ENCODE measurements at regions not wholly inside any gene's neighbourhood (a gene's known extent, or its start where the extent isn't known, plus 50 kb on each side); places are given as distances from the start of the nearest gene placed in this dataset.

DNA sequence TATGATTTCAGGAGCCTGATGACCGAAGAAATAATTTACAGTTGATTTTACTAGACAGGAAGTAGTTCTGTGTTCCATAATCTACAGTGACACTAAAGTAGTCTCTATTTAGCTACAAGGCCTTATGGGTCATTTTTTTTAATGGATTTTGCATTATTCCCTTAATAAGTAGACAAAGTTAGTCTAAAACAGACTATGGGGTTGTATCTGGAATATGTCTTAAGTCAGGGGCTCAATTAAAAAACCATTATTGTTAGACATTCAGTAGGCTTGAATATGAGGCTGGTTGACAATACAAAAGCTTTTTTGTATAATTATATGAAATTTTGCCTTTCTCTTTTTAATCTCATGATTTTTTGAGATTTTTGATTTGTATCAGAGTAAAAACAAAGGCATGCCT, 820.0 kb upstream of the SEMA6D start:
- Mint-ChIP-seq H3K4me1 (no peaks in the 10 kb centered on the region), H3K27ac (no peak overlapping the region), H3K9me3 (ENCODE audit: insufficient read depth) (peaks cover 6% of the 10 kb centered on the region), H3K4me3 (no peak overlapping the region), H3K27me3 (no peaks in the 10 kb centered on the region)
- Histone ChIP-seq H4K20me1 (ENCODE audit: control insufficient read depth, insufficient read depth, low read length, poor library complexity, severe bottlenecking) (no peaks in the 10 kb centered on the region), H3K9me3 (ENCODE audit: control extremely low read depth in 1 of 3, control insufficient read depth in 2 of 3, insufficient read depth in 1 of 3, low read length in 2 of 3) (peaks cover 0 to 8% (median 0%) of the 10 kb centered on the region in 3 donors), H3K4me3 (ENCODE audit: control extremely low read depth in 1 of 5, extremely low read depth in 1 of 5, insufficient read depth in 1 of 5, low read depth in 2 of 5, low read length in 4 of 5) (no peak overlapping the region), H3K27ac (ENCODE audit: low read length in 2 of 2) (no peak overlapping the region), H3K27me3 (replicated peaks in 1 of 4; ENCODE audit: control extremely low read depth in 1 of 4, control insufficient read depth in 3 of 4, insufficient read depth in 4 of 4, low read length in 3 of 4) (no peaks in the 10 kb centered on the region), H3K79me2 (ENCODE audit: control insufficient read depth, insufficient read depth, low read length) (no peaks in the 10 kb centered on the region), H2AFZ (ENCODE audit: insufficient read depth, low read depth, low read length, poor library complexity, severe bottlenecking) (no peak overlapping the region), H3K36me3 (replicated peaks in 1 of 2; ENCODE audit: control extremely low read depth in 1 of 2, control insufficient read depth in 1 of 2, extremely low read depth in 1 of 2, insufficient read depth in 2 of 2, low read length in 1 of 2) (no peaks in the 10 kb centered on the region), H3K9ac (ENCODE audit: low read length) (no peak overlapping the region), H3K4me2 (replicated peaks; ENCODE audit: low read depth, low read length, poor library complexity, severe bottlenecking) (no peak overlapping the region), H3K4me1 (ENCODE audit: control insufficient read depth in 2 of 2, insufficient read depth in 2 of 2, low read length in 2 of 2) (no peaks in the 10 kb centered on the region)
- POLR2A ChIA-PET, result no interaction called here
- TF ChIP-seq, protein P1, sequence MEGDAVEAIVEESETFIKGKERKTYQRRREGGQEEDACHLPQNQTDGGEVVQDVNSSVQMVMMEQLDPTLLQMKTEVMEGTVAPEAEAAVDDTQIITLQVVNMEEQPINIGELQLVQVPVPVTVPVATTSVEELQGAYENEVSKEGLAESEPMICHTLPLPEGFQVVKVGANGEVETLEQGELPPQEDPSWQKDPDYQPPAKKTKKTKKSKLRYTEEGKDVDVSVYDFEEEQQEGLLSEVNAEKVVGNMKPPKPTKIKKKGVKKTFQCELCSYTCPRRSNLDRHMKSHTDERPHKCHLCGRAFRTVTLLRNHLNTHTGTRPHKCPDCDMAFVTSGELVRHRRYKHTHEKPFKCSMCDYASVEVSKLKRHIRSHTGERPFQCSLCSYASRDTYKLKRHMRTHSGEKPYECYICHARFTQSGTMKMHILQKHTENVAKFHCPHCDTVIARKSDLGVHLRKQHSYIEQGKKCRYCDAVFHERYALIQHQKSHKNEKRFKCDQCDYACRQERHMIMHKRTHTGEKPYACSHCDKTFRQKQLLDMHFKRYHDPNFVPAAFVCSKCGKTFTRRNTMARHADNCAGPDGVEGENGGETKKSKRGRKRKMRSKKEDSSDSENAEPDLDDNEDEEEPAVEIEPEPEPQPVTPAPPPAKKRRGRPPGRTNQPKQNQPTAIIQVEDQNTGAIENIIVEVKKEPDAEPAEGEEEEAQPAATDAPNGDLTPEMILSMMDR (IDR thresholded peaks at IDR 0.05), result no peak
- no peak for TF ChIP-seq EZH2 (IDR thresholded peaks at IDR 0.05; ENCODE audit: borderline replicate concordance, insufficient read depth, low read depth, low read length, poor library complexity, severe bottlenecking)
- CTCF ChIA-PET, result no interaction called here
- no CpG with 5 or more reads among the region's 1 CpG for WGBS (ENCODE audit: insufficient coverage)
- no peak for ATAC-seq (ENCODE audit: low read depth)
- intact Hi-C loops (cut with micrococcal nuclease), result no loop called here
- DNase-seq, result no peak

DNA sequence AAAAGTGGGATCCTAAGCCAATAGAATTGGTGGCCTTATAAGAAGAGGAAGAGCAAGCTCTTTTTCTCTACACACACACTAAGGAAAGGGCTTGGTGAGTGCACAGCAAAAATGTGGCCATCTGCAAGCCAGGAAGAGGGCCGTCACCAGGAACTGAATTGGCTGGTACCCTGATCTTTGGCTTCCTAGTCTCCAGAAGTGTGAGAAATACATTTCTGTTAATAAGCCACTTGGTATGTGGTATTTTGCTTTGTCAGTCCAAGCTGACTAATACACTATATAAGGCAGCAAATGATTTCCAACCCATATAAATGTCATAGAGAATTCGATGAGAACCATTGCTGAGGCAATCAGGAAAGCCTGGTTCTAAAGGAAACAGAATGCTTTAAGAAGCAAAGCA, 816.3 kb upstream of the SEMA6D start:
- Mint-ChIP-seq H3K9me3 (ENCODE audit: insufficient read depth) (peaks cover 3% of the 10 kb centered on the region), H3K27me3 (no peaks in the 10 kb centered on the region), H3K4me1 (no peaks in the 10 kb centered on the region), H3K27ac (no peak overlapping the region), H3K4me3 (no peak overlapping the region)
- no peaks in the 10 kb centered on the region for H3K36me3 ChIP-seq (replicated peaks in 1 of 2; ENCODE audit: control extremely low read depth in 1 of 2, control insufficient read depth in 1 of 2, extremely low read depth in 1 of 2, insufficient read depth in 2 of 2, low read length in 1 of 2)
- no peaks in the 10 kb centered on the region for H3K4me1 ChIP-seq (ENCODE audit: control insufficient read depth in 2 of 2, insufficient read depth in 2 of 2, low read length in 2 of 2)
- H2AFZ ChIP-seq (ENCODE audit: insufficient read depth, low read depth, low read length, poor library complexity, severe bottlenecking), result no peak overlapping the region
- 100% methylated on average over 1 of the region's 2 CpGs for WGBS (ENCODE audit: insufficient coverage)
- H3K27me3 ChIP-seq (replicated peaks in 1 of 4; ENCODE audit: control extremely low read depth in 1 of 4, control insufficient read depth in 3 of 4, insufficient read depth in 4 of 4, low read length in 3 of 4), result no peaks in the 10 kb centered on the region
- DNase-seq, result no peak
- no peak overlapping the region for H3K4me2 ChIP-seq (replicated peaks; ENCODE audit: low read depth, low read length, poor library complexity, severe bottlenecking)
- TF ChIP-seq, protein P1 (IDR thresholded peaks at IDR 0.05), result no peak
- no peak for TF ChIP-seq EZH2 (IDR thresholded peaks at IDR 0.05; ENCODE audit: borderline replicate concordance, insufficient read depth, low read depth, low read length, poor library complexity, severe bottlenecking)
- H3K4me3 ChIP-seq (ENCODE audit: control extremely low read depth in 1 of 5, extremely low read depth in 1 of 5, insufficient read depth in 1 of 5, low read depth in 2 of 5, low read length in 4 of 5), result no peak overlapping the region
- ChIA-PET POLR2A (no interaction called here), CTCF (no interaction called here)
- intact Hi-C loops (cut with micrococcal nuclease), result no loop called here
- H3K79me2 ChIP-seq (ENCODE audit: control insufficient read depth, insufficient read depth, low read length), result no peaks in the 10 kb centered on the region
- H3K9me3 ChIP-seq (ENCODE audit: control extremely low read depth in 1 of 3, control insufficient read depth in 2 of 3, insufficient read depth in 1 of 3, low read length in 2 of 3), result no peaks in the 10 kb centered on the region
- no peak for ATAC-seq (ENCODE audit: low read depth)
- no peak overlapping the region for H3K27ac ChIP-seq (ENCODE audit: low read length in 2 of 2)
- no peaks in the 10 kb centered on the region for H4K20me1 ChIP-seq (ENCODE audit: control insufficient read depth, insufficient read depth, low read length, poor library complexity, severe bottlenecking)
- H3K9ac ChIP-seq (ENCODE audit: low read length), result no peak overlapping the region

All from B cell (primary cell).